Body of pancreas (tissue), 4 donors: ENCODE measurements at regions not wholly inside any gene's neighbourhood (a gene's known extent, or its start where the extent isn't known, plus 50 kb on each side); places are given as distances from the start of the nearest gene placed in this dataset.

Source experiments
- ATAC-seq: fragments of 150-250 bp; one replicate; pipeline ENCODE4 v1.9.1; 2016
- DNase-seq, 4 donors: peaks; one replicate each; pipeline ENCODE4 v3.0.0-alpha.2; 2019
- H3K27ac ChIP-seq, 4 donors: fragments of 200-600 bp; sonication (generic); 1 replicate in 3 of 4; 2 replicates in 1 of 4; pipeline versions ENCODE4 v1.5.1 to v1.6.1; 2016 to 2019; ENCODE audit warnings: mild to moderate bottlenecking in 1 of 4, mixed read lengths in 1 of 4, moderate library complexity in 1 of 4
- H3K27me3 ChIP-seq, 2 donors: fragments of 200-600 bp; sonication (generic); one replicate each; pipeline ENCODE4 v1.6.0; 2016; ENCODE audit warnings: mild to moderate bottlenecking in 1 of 2
- H3K36me3 ChIP-seq, 2 donors: fragments of 200-600 bp; sonication (generic); replicated peaks in 1 of 2; 2 replicates each; pipeline ENCODE4 v1.5.1; 2016; ENCODE audit warnings: low read depth in 2 of 2; ENCODE audit not compliant: insufficient read depth in 1 of 2
- H3K4me1 ChIP-seq: fragments of 200-600 bp; sonication (generic); one replicate; pipeline ENCODE4 v1.6.0; 2016
- H3K4me3 ChIP-seq, 2 donors: fragments of 200-600 bp; sonication (generic); 1 replicate in 1 of 2; 2 replicates in 1 of 2; pipeline ENCODE4 v1.5.1; 2016 to 2019
- H3K9me3 ChIP-seq, 3 donors: fragments of 200-600 bp; sonication (generic); 1 replicate in 2 of 3; 2 replicates in 1 of 3; pipeline ENCODE4 v1.5.1; 2016
- CTCF ChIP-seq, 7 experiments: fragments of 450-650 bp in 4 of 7; fragments of 200-600 bp in 3 of 7; sonication (generic) in 3 of 7; IDR thresholded peaks; one replicate each; pipeline ENCODE4 v1.5.1; 2016 to 2019; ENCODE audit warnings: antibody characterized with exemption in 7 of 7
- POLR2A ChIP-seq, 3 donors: fragments of 450-650 bp; IDR thresholded peaks; one replicate each; pipeline ENCODE4 v1.6.1; 2016; ENCODE audit warnings: antibody characterized with exemption in 3 of 3, mild to moderate bottlenecking in 2 of 3
- WGBS, 2 donors: methylation state at CpG; one replicate each; pipeline ENCODE4 v1.1.5; 2017; 5-methylcytosine and 5-hydroxymethylcytosine counted together
- intact Hi-C: fragments of 100-400 bp; cut with DNase I; formaldehyde crosslinking; loops from one replicate; pipeline ENCODE4 v1.15.1; 2023

- no peak for ATAC-seq
- no peak for DNase-seq
- Histone ChIP-seq H3K27me3 (no peaks in the 10 kb centered on the region), H3K4me1 (no peaks in the 10 kb centered on the region), H3K27ac (no peak overlapping the region), H3K4me3 (no peak overlapping the region), H3K36me3 (no peaks in the 10 kb centered on the region), H3K9me3 (no peaks in the 10 kb centered on the region)
- intact Hi-C loops = no loop called here
- TF ChIP-seq POLR2A (IDR thresholded peaks at IDR 0.05) (no peak), CTCF (IDR thresholded peaks at IDR 0.05) (no peak)
- WGBS, 2 donors = 85 to 91% methylated on average over 3 of the region's 3 CpGs
Observed at GRCh38 chr6:51526049-51526448, 561.4 kb downstream of the PKHD1 start.

DNA sequence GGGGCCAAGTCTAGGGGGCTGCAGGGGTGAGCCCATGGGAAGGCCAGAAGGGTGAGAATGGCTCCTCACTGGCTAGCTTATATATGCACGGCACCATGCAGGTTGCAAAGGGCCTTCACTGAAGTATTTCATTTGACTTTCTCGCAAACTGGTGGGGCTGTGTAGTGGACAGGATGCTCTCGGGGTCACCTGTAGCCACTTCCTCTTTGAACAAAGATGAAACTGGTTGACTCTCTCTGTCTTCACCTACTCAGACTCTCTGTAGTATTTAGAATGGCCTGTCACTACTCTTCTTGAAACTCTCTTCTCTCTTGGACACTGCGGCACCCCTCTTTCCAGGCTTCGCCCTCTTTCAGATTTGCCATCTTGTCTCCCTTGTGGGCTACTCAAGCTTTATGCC is 560.5 kb downstream of the PKHD1 start:
- TF ChIP-seq POLR2A (IDR thresholded peaks at IDR 0.05) (no peak), CTCF (IDR thresholded peaks at IDR 0.05) (no peak)
- Histone ChIP-seq H3K36me3 (no peaks in the 10 kb centered on the region), H3K4me1 (no peaks in the 10 kb centered on the region), H3K27me3 (no peaks in the 10 kb centered on the region), H3K9me3 (no peaks in the 10 kb centered on the region), H3K27ac (no peak overlapping the region), H3K4me3 (no peak overlapping the region)
- ATAC-seq (no peak), DNase-seq (no peak)
- WGBS, 2 donors = 72 to 85% methylated on average over 4 of the region's 5 CpGs
- intact Hi-C loops = no loop called here

DNA sequence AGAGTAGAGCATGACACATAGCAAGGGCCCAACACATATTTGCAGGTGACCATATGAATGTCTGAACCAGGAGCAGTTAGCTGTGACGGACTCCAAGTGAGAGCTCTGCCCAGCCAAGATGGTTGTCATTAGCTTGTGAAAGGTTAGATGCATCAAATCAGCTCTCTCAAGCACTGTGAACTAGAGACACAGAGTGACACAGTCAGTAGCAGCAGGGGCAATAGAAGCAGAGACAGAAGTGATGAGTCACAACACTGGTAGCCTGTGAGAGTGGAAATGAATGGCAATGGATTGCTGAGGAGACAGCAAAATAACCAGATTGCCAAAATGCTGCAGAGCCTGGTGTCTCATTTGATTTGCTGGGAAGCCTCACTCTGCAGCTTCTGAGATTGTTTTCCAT is 558.9 kb downstream of the PKHD1 start:
- 63 to 89% methylated on average over 1 of the region's 1 CpG for WGBS, 2 donors
- ATAC-seq (no peak), DNase-seq (no peak)
- no peaks in the 10 kb centered on the region for H3K36me3 ChIP-seq
- H3K9me3 ChIP-seq = no peaks in the 10 kb centered on the region
- H3K27ac ChIP-seq = no peak overlapping the region
- H3K27me3 ChIP-seq = no peaks in the 10 kb centered on the region
- H3K4me3 ChIP-seq = no peak overlapping the region
- H3K4me1 ChIP-seq = no peaks in the 10 kb centered on the region
- TF ChIP-seq CTCF (IDR thresholded peaks at IDR 0.05) = no peak
- TF ChIP-seq POLR2A (IDR thresholded peaks at IDR 0.05) = no peak
- intact Hi-C loops = no loop called here

DNA sequence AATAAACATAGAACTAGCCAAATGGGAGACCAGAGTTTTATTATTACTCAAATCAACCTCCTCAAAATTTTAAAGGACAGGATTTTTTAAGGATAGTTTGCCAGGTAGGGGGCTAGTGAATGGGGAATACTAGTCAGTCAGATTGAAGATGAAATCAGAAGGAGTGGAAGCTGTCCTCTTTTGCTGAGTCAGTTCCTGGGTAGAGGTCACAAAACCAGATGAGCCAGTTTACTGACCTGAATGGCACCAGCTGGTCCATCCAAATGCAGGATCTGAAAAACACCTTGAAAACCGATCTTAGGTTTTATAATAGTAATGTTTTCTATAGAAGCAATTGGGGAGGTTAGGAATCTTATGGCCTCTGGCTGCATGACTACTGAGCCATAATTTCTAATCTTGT is 558.2 kb downstream of the PKHD1 start:
- WGBS, 2 donors = 63 to 67% methylated on average over 1 of the region's 1 CpG
- DNase-seq (no peak), ATAC-seq (no peak)
- Histone ChIP-seq H3K4me1 (no peaks in the 10 kb centered on the region), H3K27ac (no peak overlapping the region), H3K36me3 (no peaks in the 10 kb centered on the region), H3K27me3 (no peaks in the 10 kb centered on the region), H3K9me3 (no peaks in the 10 kb centered on the region), H3K4me3 (no peak overlapping the region)
- intact Hi-C loops = no loop called here
- TF ChIP-seq CTCF (IDR thresholded peaks at IDR 0.05) = no peak
- TF ChIP-seq POLR2A (IDR thresholded peaks at IDR 0.05) = no peak

DNA sequence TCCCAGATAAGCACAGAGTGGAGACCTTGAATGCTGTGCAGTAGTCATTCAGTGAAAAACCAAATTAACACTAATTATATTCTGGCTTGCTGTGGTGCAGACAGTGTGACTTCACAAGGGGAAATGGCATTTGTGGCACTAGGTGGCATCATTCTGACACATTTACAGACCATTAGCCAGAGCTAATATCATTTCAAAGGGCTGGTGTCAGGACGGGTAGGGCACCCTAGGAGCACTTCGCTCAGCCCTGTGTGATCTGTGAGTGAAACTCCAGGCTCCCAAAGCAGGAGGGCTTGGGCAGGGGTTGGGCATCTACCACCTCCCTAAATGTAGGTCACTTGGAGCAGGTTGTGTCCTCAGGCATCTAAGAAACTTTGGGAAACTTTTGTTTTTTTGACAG is 555.8 kb downstream of the PKHD1 start:
- WGBS, 2 donors = 25% methylated on average over 2 of the region's 2 CpGs; no CpG with 5 or more reads in 1 of the 2 donors
- Histone ChIP-seq H3K27me3 (no peaks in the 10 kb centered on the region), H3K4me3 (no peak overlapping the region), H3K4me1 (no peaks in the 10 kb centered on the region), H3K36me3 (no peaks in the 10 kb centered on the region), H3K27ac (no peak overlapping the region), H3K9me3 (no peaks in the 10 kb centered on the region)
- intact Hi-C loops = no loop called here
- ATAC-seq = no peak
- no peak for DNase-seq
- no peak for TF ChIP-seq CTCF (IDR thresholded peaks at IDR 0.05)
- no peak for TF ChIP-seq POLR2A (IDR thresholded peaks at IDR 0.05)
